Neural crest cell (in vitro differentiated cells): ENCODE measurements at regions not wholly inside any gene's neighbourhood (a gene's known extent, or its start where the extent isn't known, plus 50 kb on each side); places are given as distances from the start of the nearest gene placed in this dataset.

Source experiments
- DNase-seq: peaks from one replicate; pipeline ENCODE4 v3.0.0; 2021; ENCODE audit warnings: low read depth, mixed read lengths, low spot score
- H3K27ac Mint-ChIP-seq: one replicate; pipeline ENCODE4 v1.8.0; 2021; ENCODE audit warnings: mild to moderate bottlenecking, mixed read lengths; ENCODE audit not compliant: unreplicated experiment
- H3K27me3 Mint-ChIP-seq: 2 replicates; pipeline ENCODE4 v1.8.0; 2021; ENCODE audit warnings: low read depth, mild to moderate bottlenecking, mixed read lengths
- H3K36me3 Mint-ChIP-seq: 2 replicates; pipeline ENCODE4 v1.8.0; 2021; ENCODE audit warnings: low read depth, mild to moderate bottlenecking, mixed read lengths
- H3K4me1 Mint-ChIP-seq: 2 replicates; pipeline ENCODE4 v1.8.0; 2021; ENCODE audit warnings: mixed read lengths
- H3K4me3 Mint-ChIP-seq: one replicate; pipeline ENCODE4 v1.8.0; 2021; ENCODE audit warnings: mild to moderate bottlenecking, mixed read lengths
- H3K9me3 Mint-ChIP-seq: 2 replicates; pipeline ENCODE4 v1.8.0; 2021; ENCODE audit warnings: mixed read lengths
- CTCF ChIP-seq: fragments of 200-600 bp; sonication (generic); conservative IDR thresholded peaks from 2 replicates; pipeline ENCODE4 v1.5.0; 2021; ENCODE audit warnings: antibody characterized with exemption, mild to moderate bottlenecking

- H3K9me3 Mint-ChIP-seq: peaks cover 14% of the 10 kb centered on the region
- no peak overlapping the region for H3K4me3 Mint-ChIP-seq
- H3K27me3 Mint-ChIP-seq: no peaks in the 10 kb centered on the region
- H3K27ac Mint-ChIP-seq: no peak overlapping the region
- H3K36me3 Mint-ChIP-seq: peaks cover 9% of the 10 kb centered on the region
- no peaks in the 10 kb centered on the region for H3K4me1 Mint-ChIP-seq
- no peak for DNase-seq
- no peak for TF ChIP-seq CTCF
Observed at GRCh38 chr12:46914336-46914735, 88.5 kb upstream of the SLC38A4 start.

- Mint-ChIP-seq H3K9me3 (peaks cover 9% of the 10 kb centered on the region), H3K27me3 (no peaks in the 10 kb centered on the region), H3K36me3 (peaks cover 9% of the 10 kb centered on the region), H3K27ac (no peak overlapping the region), H3K4me1 (no peaks in the 10 kb centered on the region), H3K4me3 (no peak overlapping the region)
- DNase-seq: no peak
- no peak for TF ChIP-seq CTCF
Observed at GRCh38 chr12:46915082-46915481, 89.3 kb upstream of the SLC38A4 start.

- no peak overlapping the region for H3K27ac Mint-ChIP-seq
Observed at GRCh38 chr12:46915836-46916235, 90.0 kb upstream of the SLC38A4 start.

GRCh38 chr12:46916796-46917419, 91.1 kb upstream of the SLC38A4 start:
- H3K27me3 Mint-ChIP-seq: no peaks in the 10 kb centered on the region
- no peak for TF ChIP-seq CTCF
- no peaks in the 10 kb centered on the region for H3K4me1 Mint-ChIP-seq
- H3K27ac Mint-ChIP-seq: no peak overlapping the region
- H3K9me3 Mint-ChIP-seq: peaks cover 4% of the 10 kb centered on the region
- peaks cover 3% of the 10 kb centered on the region for H3K36me3 Mint-ChIP-seq
- no peak overlapping the region for H3K4me3 Mint-ChIP-seq
- no peak for DNase-seq

More at GRCh38 chr12:46915836-46916235, 90.0 kb upstream of the SLC38A4 start:
- H3K27me3 Mint-ChIP-seq: no peaks in the 10 kb centered on the region
- peaks cover 7% of the 10 kb centered on the region for H3K9me3 Mint-ChIP-seq
- no peak for TF ChIP-seq CTCF
- no peak for DNase-seq
- H3K4me3 Mint-ChIP-seq: no peak overlapping the region
- H3K4me1 Mint-ChIP-seq: no peaks in the 10 kb centered on the region
- peaks cover 5% of the 10 kb centered on the region for H3K36me3 Mint-ChIP-seq

- Mint-ChIP-seq H3K9me3 (no peaks in the 10 kb centered on the region), H3K27ac (no peak overlapping the region), H3K4me3 (no peak overlapping the region), H3K4me1 (no peaks in the 10 kb centered on the region), H3K36me3 (no peaks in the 10 kb centered on the region), H3K27me3 (no peaks in the 10 kb centered on the region)
- TF ChIP-seq CTCF: no peak
- DNase-seq: no peak
Observed at GRCh38 chr12:46917821-46918220, 92.0 kb upstream of the SLC38A4 start.
